NCI-H748 (cell line): ENCODE measurements at regions not wholly inside any gene's neighbourhood (a gene's known extent, or its start where the extent isn't known, plus 50 kb on each side); places are given as distances from the start of the nearest gene placed in this dataset.

Experiments used
- DNase-seq: peaks from one replicate; lab custom pipeline; 2025; ENCODE audit not compliant: unreplicated experiment; lab: John Stamatoyannopoulos, UW

DNA sequence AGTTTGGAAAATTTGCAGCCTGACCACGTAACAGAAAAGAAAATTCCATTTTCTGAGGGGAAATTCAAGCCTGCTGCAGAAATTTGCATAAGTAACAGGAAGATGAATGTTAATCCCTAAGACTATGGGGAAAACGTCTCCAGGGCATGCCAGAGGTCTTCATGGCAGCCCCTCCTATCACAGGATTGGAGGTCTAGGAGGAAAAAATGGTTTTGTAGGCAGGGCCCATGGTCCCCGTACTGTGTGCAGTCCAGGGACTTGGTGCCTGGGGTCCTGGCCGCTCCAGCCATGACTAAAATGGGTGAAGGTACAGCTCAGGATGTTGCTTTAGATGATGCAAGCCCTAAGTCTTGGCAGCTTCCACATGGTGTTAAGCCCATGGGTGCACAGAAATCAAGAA, 437.3 kb upstream of the SEMA3A start:
- no peak for DNase-seq

DNA sequence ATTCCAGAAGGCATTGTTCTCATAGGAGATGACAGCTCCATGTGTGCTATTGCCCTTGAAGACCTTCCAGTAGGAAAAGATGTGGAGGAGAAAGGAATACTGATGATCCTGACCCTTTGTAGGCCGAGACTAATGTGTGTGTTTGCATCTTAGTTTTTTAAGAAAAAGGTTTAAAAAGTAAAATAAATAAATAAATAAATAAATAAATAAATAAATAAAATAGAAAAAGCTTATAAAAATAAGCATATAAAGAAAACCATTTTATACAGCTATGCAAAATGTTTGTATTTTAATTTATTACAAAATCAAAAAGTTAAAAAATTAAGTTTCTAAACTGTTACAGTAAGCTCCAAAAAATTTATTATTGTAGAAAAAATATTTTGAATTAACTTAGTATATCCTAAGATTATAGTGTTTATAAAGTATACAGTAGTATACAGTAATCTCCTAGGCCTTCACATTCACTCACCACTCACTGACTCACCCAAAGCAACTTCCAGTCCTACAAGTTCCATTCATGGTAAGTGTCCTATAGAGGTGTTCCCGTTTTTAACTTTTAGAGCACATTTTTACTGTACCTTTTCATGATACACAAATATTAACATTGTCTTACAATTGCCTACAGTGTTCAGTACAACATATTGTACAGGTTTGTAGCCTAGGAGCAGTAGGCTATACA, 435.2 kb upstream of the SEMA3A start:
- no peak for DNase-seq

DNA sequence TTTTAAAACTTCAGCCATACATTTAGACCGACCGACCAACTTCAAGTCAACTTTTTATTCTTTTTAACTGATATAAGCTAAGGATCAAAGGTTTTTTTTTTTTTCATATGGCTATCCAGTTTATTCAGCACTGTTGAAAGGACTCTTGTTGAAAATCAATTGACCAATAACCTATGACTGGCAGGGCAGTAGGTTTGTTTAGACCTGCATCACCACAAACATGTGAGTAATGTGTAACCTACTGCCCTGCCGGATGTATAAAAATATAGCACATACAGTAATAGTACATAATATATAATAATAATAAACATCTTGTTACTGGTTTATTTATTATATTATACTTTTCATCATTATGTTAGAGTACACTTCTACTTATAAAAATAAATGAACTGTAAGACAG, 434.6 kb upstream of the SEMA3A start:
- DNase-seq, result no peak

DNA sequence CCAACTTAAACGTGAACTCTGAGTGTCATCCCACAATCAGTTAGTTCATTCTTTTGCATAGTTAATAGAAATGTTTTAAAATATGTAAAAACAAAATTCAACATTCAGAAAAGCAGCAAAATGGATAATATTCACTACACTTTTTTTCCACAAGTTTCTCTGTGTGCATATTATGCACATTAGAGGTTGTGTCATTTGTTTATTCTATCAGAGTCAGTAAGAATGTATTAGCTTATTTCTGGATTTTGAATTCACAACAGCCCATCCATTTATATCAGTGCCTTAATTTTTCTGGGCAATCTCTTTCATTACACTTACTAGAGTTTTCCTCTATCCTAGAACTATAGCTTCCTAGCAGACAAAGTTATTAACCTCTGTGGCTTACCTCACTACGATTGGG, 432.7 kb upstream of the SEMA3A start:
- no peak for DNase-seq

DNA sequence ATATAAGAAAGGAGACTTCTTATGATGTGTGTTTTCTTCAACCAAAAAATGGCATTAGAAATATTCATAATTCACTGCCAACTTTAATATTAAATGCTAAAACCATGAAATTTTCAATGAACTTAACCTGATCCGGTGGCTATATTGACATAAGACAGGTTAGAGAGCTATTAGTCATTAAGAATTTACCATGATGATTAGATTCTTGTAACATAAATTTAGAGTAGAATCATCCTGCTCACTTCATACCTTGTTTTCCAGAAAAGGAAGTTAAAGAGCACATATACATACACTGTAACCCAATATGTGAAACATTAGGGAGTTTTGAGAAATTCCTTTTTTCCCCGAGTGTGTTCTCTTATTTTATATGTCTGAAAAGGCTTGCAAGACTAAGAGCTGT, 430.3 kb upstream of the SEMA3A start:
- DNase-seq, result no peak

DNA sequence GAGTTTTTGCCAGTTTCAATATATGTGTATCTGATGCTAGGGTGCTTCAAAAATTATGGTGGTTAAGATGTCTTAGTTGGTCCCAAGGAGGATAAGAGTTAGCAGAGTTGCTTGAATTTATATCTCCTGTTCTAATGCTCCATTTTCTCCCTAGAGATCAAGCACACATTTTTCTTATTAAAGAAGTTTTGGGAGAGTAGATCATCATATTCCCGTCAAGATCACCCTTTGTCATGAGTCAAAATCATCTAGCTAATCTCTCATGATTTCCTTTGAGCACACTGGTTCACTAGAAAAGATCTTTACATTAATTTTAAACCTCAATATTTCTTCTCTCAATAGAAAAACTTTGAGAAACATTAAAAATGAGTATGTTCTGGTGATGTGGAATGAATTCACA, 429.9 kb upstream of the SEMA3A start:
- no peak for DNase-seq

DNA sequence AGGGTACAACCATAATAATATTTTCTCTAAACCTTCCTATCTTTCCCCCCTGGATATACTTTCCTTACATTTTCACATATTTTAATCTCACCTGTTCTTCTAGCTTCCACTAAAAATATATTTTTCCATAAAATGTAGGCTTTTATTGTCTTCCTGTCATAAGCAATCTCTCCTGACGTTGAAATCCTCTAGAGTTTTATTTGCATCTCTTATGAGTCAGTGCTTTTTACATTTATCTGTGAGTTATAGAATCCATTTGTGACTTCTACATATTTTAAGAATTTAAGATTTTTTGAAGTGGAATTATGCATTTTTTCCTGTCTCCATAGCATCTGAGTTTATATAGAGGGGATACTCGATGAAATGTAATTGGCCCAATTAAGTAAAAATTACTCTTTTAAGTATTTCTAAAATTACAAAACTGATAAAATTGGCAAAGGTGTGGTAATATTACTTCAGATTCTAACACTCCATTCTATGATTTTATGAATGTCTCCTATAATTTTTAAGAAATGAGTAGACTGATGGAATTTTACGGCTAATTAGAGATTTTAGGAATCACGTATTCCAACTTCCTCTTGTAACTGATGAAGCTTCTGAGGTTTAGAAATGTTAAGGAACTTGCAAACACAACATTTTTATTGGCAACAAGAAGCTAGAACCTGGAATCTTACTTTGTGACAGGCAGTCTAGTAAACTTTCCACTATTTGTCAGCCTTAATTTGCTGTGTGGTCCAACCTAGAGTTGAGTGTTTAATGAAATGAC, 422.9 kb upstream of the SEMA3A start:
- no peak for DNase-seq

DNA sequence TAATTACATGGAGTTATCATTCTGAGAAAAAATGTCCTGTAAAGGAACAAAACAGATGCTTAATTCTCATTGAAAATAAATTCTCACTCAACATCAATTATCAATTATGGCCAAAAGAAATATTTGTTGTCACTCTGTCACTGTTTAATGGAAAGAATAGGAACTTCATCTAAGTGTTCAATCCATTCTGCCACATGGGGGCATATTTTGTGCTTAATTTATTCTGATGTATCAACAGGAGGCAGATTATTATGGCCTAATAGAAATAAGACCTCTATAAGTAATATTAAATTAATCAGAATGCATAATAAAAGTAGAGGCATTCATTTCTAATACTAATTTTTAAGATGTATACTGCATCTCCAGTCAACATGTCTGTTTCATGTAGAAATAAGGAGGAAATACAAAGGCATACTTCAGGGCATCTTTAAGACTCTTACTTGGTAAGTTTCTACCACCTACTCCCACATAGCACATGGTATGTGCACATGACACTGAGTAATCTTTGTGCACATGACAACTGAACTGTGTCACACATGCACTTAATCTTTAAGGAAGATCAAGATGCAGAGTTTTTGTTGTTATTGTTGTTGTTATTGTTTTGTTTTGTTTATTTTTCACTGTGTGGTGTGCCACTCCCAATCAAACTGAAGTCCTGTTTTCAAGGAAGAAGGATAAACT, 420.4 kb upstream of the SEMA3A start:
- no peak for DNase-seq

DNA sequence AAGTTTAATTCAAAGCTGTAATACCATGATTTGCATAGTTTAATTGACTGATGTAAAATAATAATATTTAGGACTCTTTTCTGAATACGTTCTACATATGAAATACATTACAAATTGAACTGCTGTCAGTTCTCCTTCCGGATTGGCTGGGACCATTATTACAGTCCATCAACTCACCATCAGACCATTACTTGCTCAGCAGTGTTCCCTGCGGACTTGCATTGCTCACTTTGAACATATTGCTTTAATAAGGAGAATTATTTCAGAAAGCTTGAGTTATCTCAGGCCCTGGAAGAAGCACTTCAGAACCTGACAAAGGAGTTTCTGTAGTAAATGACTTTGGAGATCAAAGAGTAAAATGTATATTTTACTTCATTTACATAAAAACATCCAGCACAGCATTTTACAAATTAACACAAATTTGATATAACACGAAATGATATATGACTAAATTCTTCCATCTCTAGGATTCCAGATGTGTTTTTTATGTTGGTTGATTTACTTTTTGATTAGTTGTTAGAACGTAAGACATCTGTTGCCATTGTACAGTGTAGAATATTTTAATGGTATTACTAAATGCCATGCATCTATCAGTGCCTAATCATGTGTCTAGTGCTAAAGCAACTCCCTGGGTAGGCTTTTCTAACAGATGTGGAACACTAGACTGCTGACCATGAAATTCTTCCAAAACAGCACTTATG, 418.5 kb upstream of the SEMA3A start:
- DNase-seq, result no peak

DNA sequence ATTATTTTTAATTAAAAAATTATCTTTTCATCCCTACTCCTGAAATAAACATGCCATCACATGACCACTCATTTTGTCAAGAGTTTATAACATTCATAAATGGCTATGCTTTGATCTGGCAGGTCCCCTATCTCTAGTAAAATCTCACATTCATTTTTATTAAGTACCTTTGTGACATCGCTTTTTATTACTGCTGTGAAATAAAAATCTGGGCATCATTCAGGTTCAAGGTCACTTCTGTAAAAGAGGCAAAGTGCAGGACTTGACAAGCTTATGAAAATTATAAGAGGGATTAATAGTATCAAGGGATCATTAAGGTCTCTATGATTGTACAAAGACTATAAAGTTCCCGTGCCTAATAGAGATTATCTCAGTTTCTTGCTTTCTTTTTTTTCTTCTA, 416.8 kb upstream of the SEMA3A start:
- DNase-seq, result no peak

DNA sequence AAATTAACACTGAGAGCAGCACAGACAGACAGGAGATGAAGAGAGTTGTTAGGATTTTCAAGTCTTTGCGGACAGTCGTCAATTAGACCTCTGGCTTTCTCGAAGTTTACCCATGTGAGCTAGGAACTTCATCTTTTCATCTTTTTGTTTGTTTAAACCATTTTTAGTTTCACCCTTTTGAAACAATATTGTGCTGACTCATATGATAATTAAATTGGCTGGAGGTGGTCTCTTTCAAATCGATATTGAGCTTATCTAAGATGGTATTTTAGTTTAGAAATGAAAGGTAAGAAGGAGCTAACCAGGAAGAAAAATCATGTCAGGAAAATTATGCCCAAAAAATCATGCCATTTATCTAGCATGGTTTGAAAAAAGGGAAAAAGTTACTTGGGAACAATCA, 415.8 kb upstream of the SEMA3A start:
- DNase-seq, result no peak

DNA sequence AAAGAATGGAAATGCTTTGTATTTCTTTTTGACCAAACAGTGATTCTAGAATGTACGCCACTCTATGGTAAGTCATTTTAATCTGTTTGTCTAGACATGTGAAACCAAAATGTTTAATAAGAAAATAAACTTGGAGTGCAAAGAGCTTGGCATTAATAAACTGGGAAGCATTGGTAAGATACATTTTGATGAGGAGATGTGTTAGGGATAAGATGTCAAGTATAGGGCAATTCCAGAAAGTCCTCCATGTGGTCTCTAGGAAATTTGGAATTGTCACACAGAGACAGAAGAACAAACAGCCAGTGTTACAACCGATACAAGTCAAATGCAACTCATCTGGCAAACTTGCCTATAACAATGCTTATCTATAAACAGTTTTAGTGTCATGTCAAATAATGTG, 410.7 kb upstream of the SEMA3A start:
- DNase-seq, result no peak

DNA sequence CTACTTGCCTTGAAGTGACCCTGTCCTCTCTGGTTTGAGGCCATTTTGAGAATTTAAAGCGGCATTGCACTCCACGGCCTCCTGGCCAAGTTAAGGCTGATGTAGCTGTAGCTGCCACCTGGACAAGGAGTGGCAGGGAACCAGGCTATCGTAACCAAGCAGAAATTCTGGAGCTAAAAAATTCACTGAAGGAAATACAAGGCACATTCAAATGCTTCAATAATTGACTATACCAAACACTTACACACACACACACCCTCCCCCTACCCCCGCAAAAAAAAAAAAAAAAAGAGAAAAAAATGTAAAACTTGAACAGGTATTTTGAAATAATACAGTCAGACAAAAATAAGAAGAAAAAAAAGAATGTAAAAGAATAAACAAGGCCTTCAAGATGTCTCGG, 409.0 kb upstream of the SEMA3A start:
- no peak for DNase-seq

DNA sequence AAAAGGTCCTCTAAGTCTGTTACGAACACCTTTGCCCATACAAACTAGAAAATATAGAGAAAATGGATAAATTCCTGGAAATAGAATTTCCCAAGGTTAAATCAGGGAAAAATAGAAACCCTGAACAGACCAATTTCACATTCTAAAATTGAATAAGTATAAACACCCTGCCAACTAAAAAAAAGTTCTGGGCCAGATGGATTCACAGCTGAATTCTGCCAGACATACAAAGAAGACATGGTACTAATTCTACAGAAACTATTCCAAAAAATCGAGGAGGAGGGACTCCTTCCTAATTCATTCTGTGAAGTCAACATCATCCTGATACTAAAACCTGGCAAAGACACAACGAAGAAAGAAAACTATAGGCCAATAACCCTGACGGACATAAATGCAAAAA, 400.4 kb upstream of the SEMA3A start:
- DNase-seq, result no peak

DNA sequence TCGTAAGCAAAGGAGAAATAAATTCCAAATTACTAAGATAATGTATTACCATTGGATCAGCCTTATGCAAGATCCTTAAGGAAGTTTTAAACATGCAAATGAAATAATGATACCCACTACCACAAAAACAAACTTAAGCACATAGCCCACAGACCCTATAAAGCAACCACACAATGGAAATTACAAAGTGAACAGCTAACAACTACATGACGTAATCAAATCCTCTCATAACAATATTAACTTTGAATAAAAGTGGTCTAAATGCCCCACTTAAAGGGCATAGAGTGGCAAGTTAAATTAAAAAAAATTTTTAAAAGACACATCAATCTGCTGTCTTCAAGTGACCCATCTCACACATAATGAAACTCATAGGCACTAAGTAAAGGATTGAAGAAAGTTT, 397.3 kb upstream of the SEMA3A start:
- DNase-seq, result no peak

DNA sequence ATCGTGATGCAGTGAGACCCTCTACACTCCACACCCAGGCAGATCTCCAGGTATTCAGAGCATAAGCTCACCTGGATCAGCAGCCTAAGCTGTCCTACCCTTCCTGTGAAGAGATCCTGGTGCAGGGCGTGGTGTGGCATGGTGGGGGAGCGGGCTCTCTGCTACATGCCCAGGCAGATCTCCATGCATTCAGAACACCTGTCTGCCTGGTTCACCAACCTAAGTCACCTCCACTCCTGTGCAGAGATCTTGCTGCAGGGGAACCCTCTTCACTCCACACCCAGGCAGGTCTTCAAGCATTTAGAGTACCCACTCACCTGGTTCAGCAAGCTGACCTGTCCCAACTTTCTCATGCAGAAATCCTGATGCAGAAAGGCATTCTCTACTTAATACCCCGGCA, 394.4 kb upstream of the SEMA3A start:
- no peak for DNase-seq

DNA sequence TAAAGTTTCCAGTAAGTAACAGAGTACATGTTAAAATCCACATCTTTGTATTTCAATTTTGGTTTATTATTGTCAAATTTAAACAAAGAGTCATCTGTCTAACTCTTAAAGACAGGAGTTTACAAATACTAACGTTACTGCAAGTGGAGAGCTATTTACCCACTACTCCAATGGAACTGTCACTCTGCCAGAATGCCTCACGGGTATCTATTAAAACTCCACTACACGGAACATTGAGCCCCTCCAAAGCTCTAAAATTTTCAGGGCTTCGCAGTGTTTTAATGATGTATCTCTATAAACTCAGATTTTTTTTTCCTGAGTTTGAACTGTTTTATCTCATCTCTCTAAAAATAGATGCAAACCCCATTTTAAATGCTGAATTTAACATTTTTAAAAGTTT, 388.7 kb upstream of the SEMA3A start:
- no peak for DNase-seq

DNA sequence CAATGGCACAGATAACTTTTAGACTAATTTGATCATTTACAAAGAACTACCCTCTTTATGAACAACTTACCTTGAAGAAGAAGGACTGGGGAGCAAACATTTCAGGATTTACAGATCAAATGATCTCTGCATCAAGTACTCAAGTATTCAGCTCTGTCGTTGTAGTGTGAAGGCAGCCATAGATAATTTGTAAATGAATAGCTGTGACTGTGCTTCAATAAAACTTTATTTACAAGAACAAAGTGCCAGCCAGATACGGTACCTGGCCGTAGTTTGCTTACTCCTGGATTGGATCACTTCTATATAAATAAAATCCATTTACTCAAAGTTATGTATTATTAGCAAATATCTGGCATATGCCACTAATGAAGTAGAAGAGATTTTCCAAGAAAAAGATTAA, 388.2 kb upstream of the SEMA3A start:
- DNase-seq, result no peak

DNA sequence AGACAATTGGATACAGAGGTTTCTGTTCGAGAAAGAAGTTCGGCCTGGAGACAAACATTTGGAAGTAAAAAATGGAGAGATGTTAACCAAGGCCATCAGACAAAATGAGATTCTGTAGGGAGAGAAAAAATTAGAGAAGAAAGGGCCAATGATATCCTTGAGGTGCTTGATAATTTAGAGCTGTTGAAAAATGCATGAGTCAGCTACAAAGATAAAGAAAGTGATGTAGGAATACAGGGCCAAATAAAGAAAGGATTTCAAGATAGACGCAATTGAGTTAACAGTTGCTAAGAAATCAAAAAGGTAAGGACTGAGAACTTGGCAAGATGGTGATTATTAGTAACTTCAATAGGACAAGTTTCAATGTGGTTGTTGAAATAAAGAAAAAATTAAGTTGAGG, 384.2 kb upstream of the SEMA3A start:
- no peak for DNase-seq

DNA sequence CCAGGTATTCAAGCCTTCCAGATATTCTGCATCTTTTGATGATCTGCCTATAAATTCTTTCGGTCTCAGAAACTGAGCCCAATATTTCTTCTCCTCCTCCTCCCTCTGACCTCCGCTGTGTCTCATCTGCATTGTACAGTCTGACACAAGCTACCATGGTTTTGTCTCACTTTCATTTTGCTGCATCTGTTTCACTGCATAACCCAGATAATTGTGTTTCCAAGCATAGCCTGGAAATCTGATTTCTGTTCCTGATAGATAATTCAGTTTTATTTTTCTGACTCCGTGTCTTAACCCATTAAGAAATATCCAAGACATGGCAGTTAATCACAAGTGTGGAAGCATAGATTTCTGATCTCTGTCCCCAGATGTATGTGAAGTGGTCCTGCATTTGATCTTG, 374.2 kb upstream of the SEMA3A start:
- DNase-seq, result no peak

DNA sequence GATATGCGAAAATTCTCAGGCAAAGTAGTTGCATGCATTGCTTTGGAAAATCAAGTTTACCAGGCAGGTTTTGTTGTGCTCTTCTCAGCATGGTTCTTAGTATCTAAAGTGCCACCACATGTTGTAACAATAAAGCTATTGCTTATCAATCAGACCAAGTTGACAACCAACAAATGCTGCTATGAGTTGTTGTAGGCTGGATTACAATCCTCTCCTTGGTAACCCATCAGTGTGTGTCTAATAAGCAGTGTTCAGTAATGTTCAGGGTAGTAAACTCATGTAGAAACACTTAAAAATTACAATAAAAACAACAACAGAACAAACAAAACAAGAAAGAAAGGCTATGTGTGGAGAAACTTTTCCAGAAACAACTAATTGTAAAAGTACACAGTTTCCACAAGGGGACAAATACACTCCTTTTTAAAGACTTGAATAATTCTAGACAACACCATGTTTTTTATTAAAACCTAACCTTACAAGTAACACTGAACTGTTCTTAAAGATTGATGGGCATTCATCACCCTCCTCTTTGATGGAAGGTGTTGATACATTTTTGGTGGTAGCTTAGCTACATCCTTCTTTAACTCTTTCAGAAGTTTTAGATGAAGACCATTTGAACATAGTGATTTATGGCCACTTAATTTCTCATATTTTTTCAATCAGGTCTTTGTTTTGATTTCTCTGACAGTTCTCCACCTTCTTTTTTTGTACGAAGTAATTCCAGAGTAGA, 370.9 kb upstream of the SEMA3A start:
- DNase-seq, result no peak
